ENCODE measurements at regions not wholly inside any gene's neighbourhood (a gene's known extent, or its start where the extent isn't known, plus 50 kb on each side); places are given as distances from the start of the nearest gene placed in this dataset.
"Not testable (repeated sequence)": the region's sequence is repeated elsewhere in the genome, so short reads cannot be mapped to it uniquely, and the experiment has no call there.

DNA sequence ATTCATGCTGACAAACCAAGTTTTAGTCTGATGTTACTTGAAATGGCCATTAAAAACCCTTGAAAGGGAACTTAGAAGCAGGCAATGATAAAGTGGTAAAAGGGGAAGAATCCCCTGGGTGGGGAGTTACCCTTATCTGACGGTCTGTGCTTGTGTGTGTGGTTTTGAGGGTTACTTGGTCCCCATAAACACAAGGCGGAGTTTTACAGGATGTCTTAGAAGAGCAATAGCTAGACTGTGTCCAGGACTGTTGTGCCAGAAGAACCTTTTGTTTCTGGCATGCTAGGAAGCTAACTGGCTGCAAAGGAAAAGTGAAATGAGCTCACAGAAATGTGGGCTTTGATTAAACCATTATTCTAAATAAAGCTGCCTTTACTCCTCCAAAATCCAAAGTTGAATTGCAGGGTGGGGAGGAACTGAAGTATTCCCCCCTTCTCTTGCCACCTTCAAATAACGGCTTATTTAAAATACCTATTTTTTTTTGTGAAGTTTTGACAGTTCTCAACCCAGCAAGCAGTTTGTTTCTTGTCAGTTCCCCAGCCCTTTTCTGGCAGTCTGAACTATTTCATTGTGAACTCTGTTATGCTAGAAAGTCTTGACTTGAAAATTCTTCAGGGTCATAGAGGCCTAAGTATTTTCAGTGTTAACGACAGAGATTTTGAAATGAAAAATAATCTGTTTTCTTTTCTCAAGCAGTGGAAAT, 443.5 kb downstream of the OTOL1 start:
- H3K36me3 ChIP-seq (ENCODE audit: insufficient read depth, low read length): no peaks in the 10 kb centered on the region
- peak overlapping the region; percentile 66 for H3K27ac ChIP-seq (ENCODE audit: low read depth, low read length)
- H3K9ac ChIP-seq (ENCODE audit: low read length): no peak overlapping the region
- H3K4me1 ChIP-seq (ENCODE audit: insufficient read depth, low read length): peaks cover 18% of the 10 kb centered on the region
- no peaks in the 10 kb centered on the region for H3K9me3 ChIP-seq (ENCODE audit: low read length)
- H3K4me3 ChIP-seq (ENCODE audit: low read depth in 1 of 2, low read length in 2 of 2): peak overlapping the region in 1 of 2 donors; percentile 7
- H3K27me3 ChIP-seq (ENCODE audit: control insufficient read depth in 1 of 2, insufficient read depth in 2 of 2, low read length in 2 of 2): no peaks in the 10 kb centered on the region

DNA sequence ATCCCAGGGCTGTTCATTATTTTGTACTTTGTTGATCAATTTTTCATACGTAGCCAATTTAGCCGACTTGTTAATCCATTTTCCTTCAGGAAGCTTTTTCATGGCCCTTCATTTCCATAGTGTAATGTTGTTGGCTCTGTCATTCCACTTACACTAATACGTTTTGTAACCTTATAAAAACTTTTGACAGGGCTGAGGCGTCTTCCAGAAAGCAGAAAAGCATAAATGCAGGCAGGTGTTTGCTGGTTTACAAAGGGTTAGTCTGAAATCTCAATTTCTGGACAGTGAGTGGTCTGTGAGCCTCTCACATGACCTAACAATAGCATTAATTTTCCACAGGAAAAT, 444.0 kb downstream of the OTOL1 start:
- H3K9ac ChIP-seq (ENCODE audit: low read length): no peak overlapping the region
- peak overlapping the region; percentile 66 for H3K27ac ChIP-seq (ENCODE audit: low read depth, low read length)

DNA sequence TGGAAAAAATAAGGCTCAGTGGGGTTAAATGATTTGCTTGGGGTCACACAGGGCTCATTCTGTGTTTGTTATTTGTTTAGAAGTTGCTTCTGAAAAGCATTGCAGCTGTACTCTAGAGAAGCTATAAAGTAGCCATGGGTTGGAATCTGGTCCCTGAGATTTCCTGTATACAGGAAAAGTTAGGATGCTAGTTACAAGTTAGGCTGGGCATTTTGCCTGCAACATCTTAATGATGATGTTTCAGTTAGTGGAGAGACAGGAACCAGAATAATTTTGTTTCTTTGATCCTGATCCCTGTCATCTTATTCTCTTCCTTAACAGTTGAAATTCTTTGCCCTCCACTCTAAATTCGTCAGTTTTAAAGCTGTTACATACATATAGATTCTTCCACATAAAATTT, 445.3 kb downstream of the OTOL1 start:
- H3K36me3 ChIP-seq (ENCODE audit: insufficient read depth, low read length): no peaks in the 10 kb centered on the region
- no peaks in the 10 kb centered on the region for H3K27me3 ChIP-seq (ENCODE audit: control insufficient read depth in 1 of 2, insufficient read depth in 2 of 2, low read length in 2 of 2)
- no peak overlapping the region for H3K9ac ChIP-seq (ENCODE audit: low read length)
- no peak overlapping the region for H3K4me3 ChIP-seq (ENCODE audit: low read depth in 1 of 2, low read length in 2 of 2)
- H3K9me3 ChIP-seq (ENCODE audit: low read length): no peaks in the 10 kb centered on the region
- no peak overlapping the region for H3K27ac ChIP-seq (ENCODE audit: low read depth, low read length)
- peaks cover 18% of the 10 kb centered on the region for H3K4me1 ChIP-seq (ENCODE audit: insufficient read depth, low read length)

More for the DNA sequence above, 444.0 kb downstream of the OTOL1 start:
- peak overlapping the region in 1 of 2 donors; percentile 7 for H3K4me3 ChIP-seq (ENCODE audit: low read depth in 1 of 2, low read length in 2 of 2)
- H3K36me3 ChIP-seq (ENCODE audit: insufficient read depth, low read length): no peaks in the 10 kb centered on the region
- H3K27me3 ChIP-seq (ENCODE audit: control insufficient read depth in 1 of 2, insufficient read depth in 2 of 2, low read length in 2 of 2): no peaks in the 10 kb centered on the region
- H3K9me3 ChIP-seq (ENCODE audit: low read length): no peaks in the 10 kb centered on the region
- H3K4me1 ChIP-seq (ENCODE audit: insufficient read depth, low read length): peaks cover 18% of the 10 kb centered on the region

DNA sequence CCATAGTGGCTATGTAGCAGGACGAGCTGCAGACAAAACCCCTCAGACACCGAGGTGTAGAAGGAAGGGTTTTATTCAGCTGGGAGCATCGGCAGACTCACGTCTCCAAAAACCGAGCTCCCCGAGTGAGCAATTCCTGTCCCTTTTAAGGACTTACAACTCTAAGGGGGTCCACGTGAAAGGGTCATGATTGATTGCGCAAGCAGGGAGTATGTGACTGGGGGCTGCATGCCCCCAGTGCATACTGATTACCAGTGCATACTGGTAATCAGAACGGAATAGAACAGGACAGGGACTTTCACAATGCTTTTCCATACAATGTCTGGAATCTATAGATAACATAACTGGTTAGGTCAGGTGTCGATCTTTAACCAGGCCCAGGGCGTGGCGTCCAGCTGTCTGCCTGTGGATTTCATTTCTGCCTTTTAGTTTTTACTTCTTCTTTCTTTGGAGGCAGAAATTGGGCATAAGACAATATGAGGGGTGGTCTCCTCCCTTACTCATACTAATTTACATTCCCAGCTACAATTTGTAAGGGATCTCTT, 447.3 kb downstream of the OTOL1 start:
- H3K4me1 ChIP-seq (ENCODE audit: insufficient read depth, low read length): peaks cover 18% of the 10 kb centered on the region
- H3K36me3 ChIP-seq (ENCODE audit: insufficient read depth, low read length); H3K9me3 ChIP-seq (ENCODE audit: low read length); H3K9ac ChIP-seq (ENCODE audit: low read length); H3K27ac ChIP-seq (ENCODE audit: low read depth, low read length); H3K27me3 ChIP-seq (ENCODE audit: control insufficient read depth in 1 of 2, insufficient read depth in 2 of 2, low read length in 2 of 2); H3K4me3 ChIP-seq (ENCODE audit: low read depth in 1 of 2, low read length in 2 of 2): not testable (repeated sequence)

GRCh38 chr3:161946443-161946960, 449.9 kb downstream of the OTOL1 start:
- no peak overlapping the region for H3K27ac ChIP-seq (ENCODE audit: low read depth, low read length)
- H3K27me3 ChIP-seq (ENCODE audit: control insufficient read depth in 1 of 2, insufficient read depth in 2 of 2, low read length in 2 of 2): no peaks in the 10 kb centered on the region
- no peak overlapping the region for H3K9ac ChIP-seq (ENCODE audit: low read length)
- no peaks in the 10 kb centered on the region for H3K4me1 ChIP-seq (ENCODE audit: insufficient read depth, low read length)
- no peaks in the 10 kb centered on the region for H3K9me3 ChIP-seq (ENCODE audit: low read length)
- H3K4me3 ChIP-seq (ENCODE audit: low read depth in 1 of 2, low read length in 2 of 2): no peak overlapping the region
- no peaks in the 10 kb centered on the region for H3K36me3 ChIP-seq (ENCODE audit: insufficient read depth, low read length)

- H3K9ac ChIP-seq (ENCODE audit: low read length): no peak overlapping the region
- no peaks in the 10 kb centered on the region for H3K9me3 ChIP-seq (ENCODE audit: low read length)
- H3K36me3 ChIP-seq (ENCODE audit: insufficient read depth, low read length): no peaks in the 10 kb centered on the region
- H3K4me1 ChIP-seq (ENCODE audit: insufficient read depth, low read length): no peaks in the 10 kb centered on the region
- H3K4me3 ChIP-seq (ENCODE audit: low read depth in 1 of 2, low read length in 2 of 2): no peak overlapping the region
- no peaks in the 10 kb centered on the region for H3K27me3 ChIP-seq (ENCODE audit: control insufficient read depth in 1 of 2, insufficient read depth in 2 of 2, low read length in 2 of 2)
- H3K27ac ChIP-seq (ENCODE audit: low read depth, low read length): no peak overlapping the region
These were observed 453.8 kb downstream of the OTOL1 start for GRCh38 chr3:161950318-161950868.

DNA sequence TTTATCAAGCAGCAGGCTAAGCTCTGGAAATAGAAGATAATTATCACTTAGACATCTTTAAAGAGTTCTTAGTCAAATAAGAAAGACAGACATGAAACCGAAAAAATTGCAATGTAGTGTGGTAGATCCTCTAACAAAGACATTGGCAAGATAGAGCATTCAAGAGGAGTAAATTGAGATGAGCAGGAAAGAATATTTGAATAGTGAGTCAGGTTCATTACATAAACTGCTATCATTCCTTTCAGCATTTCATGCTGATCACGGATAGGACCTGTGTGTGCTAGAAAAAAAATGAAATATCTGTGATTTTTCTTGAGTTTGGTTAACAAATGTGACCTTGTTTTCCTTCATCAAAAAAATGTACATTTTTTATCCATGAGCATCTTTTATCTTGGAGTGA, 460.9 kb downstream of the OTOL1 start:
- H3K9me3 ChIP-seq (ENCODE audit: low read length): no peaks in the 10 kb centered on the region
- H3K4me3 ChIP-seq (ENCODE audit: low read depth in 1 of 2, low read length in 2 of 2): no peak overlapping the region
- H3K27ac ChIP-seq (ENCODE audit: low read depth, low read length): no peak overlapping the region
- no peak overlapping the region for H3K9ac ChIP-seq (ENCODE audit: low read length)
- no peaks in the 10 kb centered on the region for H3K4me1 ChIP-seq (ENCODE audit: insufficient read depth, low read length)
- no peaks in the 10 kb centered on the region for H3K36me3 ChIP-seq (ENCODE audit: insufficient read depth, low read length)
- H3K27me3 ChIP-seq (ENCODE audit: control insufficient read depth in 1 of 2, insufficient read depth in 2 of 2, low read length in 2 of 2): no peaks in the 10 kb centered on the region

GRCh38 chr3:161964857-161965256, 468.2 kb downstream of the OTOL1 start:
- H3K4me1 ChIP-seq (ENCODE audit: insufficient read depth, low read length): no peaks in the 10 kb centered on the region
- no peaks in the 10 kb centered on the region for H3K27me3 ChIP-seq (ENCODE audit: control insufficient read depth in 1 of 2, insufficient read depth in 2 of 2, low read length in 2 of 2)
- H3K9ac ChIP-seq (ENCODE audit: low read length): no peak overlapping the region
- H3K27ac ChIP-seq (ENCODE audit: low read depth, low read length): no peak overlapping the region
- no peak overlapping the region for H3K4me3 ChIP-seq (ENCODE audit: low read depth in 1 of 2, low read length in 2 of 2)
- H3K9me3 ChIP-seq (ENCODE audit: low read length): no peaks in the 10 kb centered on the region
- H3K36me3 ChIP-seq (ENCODE audit: insufficient read depth, low read length): no peaks in the 10 kb centered on the region

DNA sequence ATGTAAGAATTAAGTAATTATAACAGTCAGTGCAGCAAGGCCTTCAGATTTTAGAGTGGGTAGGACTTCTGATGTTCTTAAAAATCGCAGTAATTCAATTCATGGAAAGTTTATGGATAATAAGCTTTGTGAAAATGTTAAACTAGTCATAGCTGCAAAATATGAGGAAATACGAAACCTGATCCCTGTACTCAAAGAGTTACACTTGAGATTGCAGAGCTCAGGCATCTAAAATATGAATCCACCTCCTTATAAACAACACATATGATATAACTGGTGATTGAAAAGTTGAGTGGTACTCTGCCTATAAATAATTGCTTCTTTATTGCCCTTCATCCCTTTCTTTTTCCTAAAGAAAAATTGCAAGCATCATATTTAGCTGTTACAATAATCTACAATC, 473.3 kb downstream of the OTOL1 start:
- Histone ChIP-seq H3K36me3 (ENCODE audit: insufficient read depth, low read length) (no peaks in the 10 kb centered on the region), H3K27ac (ENCODE audit: low read depth, low read length) (no peak overlapping the region)

DNA sequence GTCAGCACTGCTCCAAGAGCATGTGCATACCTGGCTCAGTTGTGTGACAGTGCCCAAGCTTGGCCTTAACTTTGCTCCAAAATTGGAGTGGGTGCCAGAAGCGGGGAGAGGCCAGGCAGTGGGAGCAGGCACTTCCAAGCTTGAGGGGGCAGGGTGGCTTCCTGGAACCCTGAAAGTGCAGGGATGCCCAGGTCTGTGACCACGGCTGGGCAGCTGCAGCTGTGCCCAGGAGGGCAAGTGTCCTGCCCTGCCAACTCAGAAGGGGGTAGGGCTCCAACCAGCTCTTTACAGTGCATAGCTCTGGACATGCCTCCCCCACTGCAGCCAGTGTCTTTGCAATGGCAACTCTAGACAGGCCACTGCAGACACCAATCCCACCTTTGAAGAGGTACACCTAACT, 478.6 kb downstream of the OTOL1 start:
- Histone ChIP-seq H3K9me3 (ENCODE audit: low read length) (no peaks in the 10 kb centered on the region), H3K9ac (ENCODE audit: low read length) (no peak overlapping the region), H3K4me3 (ENCODE audit: low read depth in 1 of 2, low read length in 2 of 2) (no peak overlapping the region), H3K4me1 (ENCODE audit: insufficient read depth, low read length) (no peaks in the 10 kb centered on the region), H3K36me3 (ENCODE audit: insufficient read depth, low read length) (no peaks in the 10 kb centered on the region), H3K27me3 (ENCODE audit: control insufficient read depth in 1 of 2, insufficient read depth in 2 of 2, low read length in 2 of 2) (no peaks in the 10 kb centered on the region), H3K27ac (ENCODE audit: low read depth, low read length) (no peak overlapping the region)

More for the DNA sequence above, 473.3 kb downstream of the OTOL1 start:
- no peaks in the 10 kb centered on the region for H3K9me3 ChIP-seq (ENCODE audit: low read length)
- H3K27me3 ChIP-seq (ENCODE audit: control insufficient read depth in 1 of 2, insufficient read depth in 2 of 2, low read length in 2 of 2): no peaks in the 10 kb centered on the region
- no peak overlapping the region for H3K9ac ChIP-seq (ENCODE audit: low read length)
- no peak overlapping the region for H3K4me3 ChIP-seq (ENCODE audit: low read depth in 1 of 2, low read length in 2 of 2)
- H3K4me1 ChIP-seq (ENCODE audit: insufficient read depth, low read length): no peaks in the 10 kb centered on the region

DNA sequence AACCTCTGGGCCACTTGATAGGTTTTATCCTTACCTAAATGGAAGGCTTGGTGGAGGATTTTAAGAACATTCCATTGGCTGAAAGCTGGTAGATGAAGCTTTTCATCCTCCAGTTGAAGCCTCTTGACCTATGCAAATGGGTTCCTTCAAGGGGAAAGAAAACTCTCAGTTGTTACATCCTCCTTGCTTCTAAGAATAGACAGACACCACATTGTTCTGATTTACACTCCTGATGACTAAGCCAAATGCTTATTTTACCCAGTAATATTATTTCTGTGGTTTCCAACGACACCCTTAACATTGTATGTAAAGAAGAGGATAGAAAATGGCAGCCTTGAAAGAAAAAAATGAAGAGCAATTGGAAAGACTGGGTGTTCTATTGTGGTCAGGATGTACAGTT, 480.5 kb downstream of the OTOL1 start:
- H3K4me3 ChIP-seq (ENCODE audit: low read depth in 1 of 2, low read length in 2 of 2): no peak overlapping the region
- no peaks in the 10 kb centered on the region for H3K36me3 ChIP-seq (ENCODE audit: insufficient read depth, low read length)
- no peak overlapping the region for H3K9ac ChIP-seq (ENCODE audit: low read length)
- H3K9me3 ChIP-seq (ENCODE audit: low read length): no peaks in the 10 kb centered on the region
- no peak overlapping the region for H3K27ac ChIP-seq (ENCODE audit: low read depth, low read length)
- no peaks in the 10 kb centered on the region for H3K4me1 ChIP-seq (ENCODE audit: insufficient read depth, low read length)
- H3K27me3 ChIP-seq (ENCODE audit: control insufficient read depth in 1 of 2, insufficient read depth in 2 of 2, low read length in 2 of 2): no peaks in the 10 kb centered on the region

DNA sequence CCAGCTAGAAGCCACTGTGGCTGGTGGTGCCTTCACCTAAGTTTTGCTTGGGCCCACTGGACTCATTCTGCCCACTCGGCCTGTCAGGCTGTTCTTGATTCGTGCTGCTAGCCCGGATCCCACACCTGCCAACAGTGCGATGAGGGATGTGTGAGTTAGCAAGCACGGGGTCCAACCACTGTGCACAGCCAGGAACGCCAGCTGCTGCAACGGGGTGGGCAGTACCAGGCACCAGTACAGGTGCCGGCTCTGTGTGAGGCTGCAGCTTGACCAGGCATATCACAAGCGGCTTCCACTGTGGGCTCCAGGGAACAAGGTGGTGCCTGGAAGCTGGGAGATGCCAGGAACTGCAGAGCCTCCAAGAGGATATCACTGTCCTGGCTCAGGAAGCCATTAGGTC, 481.2 kb downstream of the OTOL1 start:
- H3K9me3 ChIP-seq (ENCODE audit: low read length): no peaks in the 10 kb centered on the region

More for the DNA sequence above, 481.2 kb downstream of the OTOL1 start:
- Histone ChIP-seq H3K27ac (ENCODE audit: low read depth, low read length) (no peak overlapping the region), H3K36me3 (ENCODE audit: insufficient read depth, low read length) (no peaks in the 10 kb centered on the region), H3K4me1 (ENCODE audit: insufficient read depth, low read length) (no peaks in the 10 kb centered on the region), H3K9ac (ENCODE audit: low read length) (no peak overlapping the region), H3K4me3 (ENCODE audit: low read depth in 1 of 2, low read length in 2 of 2) (no peak overlapping the region), H3K27me3 (ENCODE audit: control insufficient read depth in 1 of 2, insufficient read depth in 2 of 2, low read length in 2 of 2) (no peaks in the 10 kb centered on the region)

Data from muscle layer of colon (tissue), 2 donors.